GM12878 (cell line): ENCODE measurements at regions not wholly inside any gene's neighbourhood (a gene's known extent, or its start where the extent isn't known, plus 50 kb on each side); places are given as distances from the start of the nearest gene placed in this dataset.

Experiments used
- ATAC-seq: fragments of 200-7000 bp; cut with Tn5 transposase; 3 replicates; pipeline ENCODE4 v1.9.1; 2020; ENCODE audit warnings: mild to moderate bottlenecking, moderate library complexity
- BruUV-seq: library from RNA; stranded (reverse); fragments of 400-500 nt; replicated peaks from 2 replicates; lab custom pipeline; 2021; lab: Mats Ljungman, UMichigan
- CTCF ChIA-PET: fragments of 300-600 bp; sonication (Branson Sonifier 250); formaldehyde crosslinking; extraction: SDS; loops from one replicate; lab custom pipeline; 2021; ENCODE audit warnings: inconsistent platforms; lab: Yijun Ruan, JAX
- POLR2A ChIA-PET: fragments of 350-600 bp; formaldehyde crosslinking; extraction: SDS; loops from one replicate; lab custom pipeline; 2021; ENCODE audit warnings: inconsistent platforms; lab: Charles Lee
- RAD21 ChIA-PET: fragments of 300-600 bp; sonication (Branson Sonifier 250); formaldehyde crosslinking; loops from one replicate; lab custom pipeline; 2023; ENCODE audit warnings: antibody characterized with exemption; ENCODE audit not compliant: unreplicated experiment; lab: Charles Lee
- SMC1A ChIA-PET: fragments of 300-600 bp; sonication (Branson Sonifier 250); formaldehyde crosslinking; loops from one replicate; lab custom pipeline; 2023; ENCODE audit not compliant: unreplicated experiment, uncharacterized antibody; lab: Charles Lee
- DNase-seq: peaks from one replicate; pipeline ENCODE4 v3.0.0-alpha.2; 2011; ENCODE audit warnings: low read depth, low spot score
- FAIRE-seq: peaks from 3 replicates; lab custom pipeline; 2011; peaks lifted over from hg19 to GRCh38; lab: Jason Lieb, UNC
- H2AFZ ChIP-seq: 2 replicates; pipeline ENCODE4 v1.6.0; 2011; ENCODE audit warnings: low read depth, low read length, control low read depth; ENCODE audit not compliant: control insufficient read depth
- H3K27ac ChIP-seq: 2 replicates; pipeline ENCODE4 v1.5.1; 2011; ENCODE audit warnings: control low read depth; ENCODE audit not compliant: control insufficient read depth, insufficient read depth
- H3K27me3 ChIP-seq, 2 experiments: replicated peaks in 1 of 2; 2 replicates each; pipeline versions ENCODE4 v1.6.0 to v1.6.1; 2011; ENCODE audit warnings: low read length in 1 of 2; ENCODE audit not compliant: control insufficient read depth in 2 of 2, insufficient read depth in 2 of 2
- H3K36me3 ChIP-seq, 2 experiments: 2 replicates each; pipeline ENCODE4 v1.5.1; 2011; ENCODE audit warnings: low read length in 1 of 2; ENCODE audit not compliant: control insufficient read depth in 2 of 2, insufficient read depth in 2 of 2
- H3K4me1 ChIP-seq: 2 replicates; pipeline ENCODE4 v1.6.1; 2011; ENCODE audit warnings: mild to moderate bottlenecking, low read length, moderate library complexity, mixed read lengths; ENCODE audit not compliant: control insufficient read depth, insufficient read depth
- H3K4me2 ChIP-seq: 2 replicates; pipeline ENCODE4 v1.6.0; 2011; ENCODE audit warnings: control low read depth; ENCODE audit not compliant: control insufficient read depth, insufficient read depth
- H3K4me3 ChIP-seq: fragments of 200-600 bp; sonication (generic); 2 replicates; pipeline ENCODE4 v1.5.1; 2016
- H3K79me2 ChIP-seq: 2 replicates; pipeline ENCODE4 v1.6.0; 2011; ENCODE audit warnings: low read length; ENCODE audit not compliant: control insufficient read depth, insufficient read depth
- H3K9ac ChIP-seq: 2 replicates; pipeline ENCODE4 v1.8.0; 2011; ENCODE audit warnings: low read length, control low read depth, mixed read lengths; ENCODE audit not compliant: control insufficient read depth, insufficient read depth
- H3K9me3 ChIP-seq: replicated peaks from 3 replicates; pipeline ENCODE4 v1.5.1; 2011; ENCODE audit warnings: mild to moderate bottlenecking, low read length; ENCODE audit not compliant: control insufficient read depth, insufficient read depth
- H4K20me1 ChIP-seq: 2 replicates; pipeline ENCODE4 v1.6.0; 2011; ENCODE audit not compliant: control insufficient read depth, insufficient read depth
- ZNF622 ChIP-seq: fragments of 450-650 bp; IDR thresholded peaks from 2 replicates; pipeline ENCODE4 v1.6.1; 2017; ENCODE audit warnings: mild to moderate bottlenecking, inconsistent platforms
- WGBS: methylation state at CpG from one replicate; pipeline ENCODE4 v1.1.6; 2016; ENCODE audit warnings: low lambda C conversion rate; ENCODE audit not compliant: insufficient replicate concordance, insufficient coverage; ENCODE audit errors: missing lambda C conversion rate; 5-methylcytosine and 5-hydroxymethylcytosine counted together
- in situ Hi-C: fragments of 300-500 bp; cut with MboI; formaldehyde crosslinking; loops from 9 replicates; pipeline ENCODE4 v1.14.3; 2018; ENCODE audit warnings: mixed read lengths
- intact Hi-C: fragments of 100-400 bp; cut with micrococcal nuclease; formaldehyde crosslinking; loops from one replicate; pipeline ENCODE4 v1.14.2; 2022; ENCODE audit not compliant: unreplicated experiment
- TF ChIP-seq, protein P1 (sequence below): fragments of 450-650 bp; IDR thresholded peaks from 2 replicates; pipeline ENCODE4 v1.6.1; 2017; ENCODE audit warnings: mild to moderate bottlenecking
- TF ChIP-seq, protein P2 (sequence below): IDR thresholded peaks from 2 replicates; pipeline ENCODE4 v1.6.1; 2012; ENCODE audit warnings: low read depth, low read length, improper control_type of control experiment

DNA sequence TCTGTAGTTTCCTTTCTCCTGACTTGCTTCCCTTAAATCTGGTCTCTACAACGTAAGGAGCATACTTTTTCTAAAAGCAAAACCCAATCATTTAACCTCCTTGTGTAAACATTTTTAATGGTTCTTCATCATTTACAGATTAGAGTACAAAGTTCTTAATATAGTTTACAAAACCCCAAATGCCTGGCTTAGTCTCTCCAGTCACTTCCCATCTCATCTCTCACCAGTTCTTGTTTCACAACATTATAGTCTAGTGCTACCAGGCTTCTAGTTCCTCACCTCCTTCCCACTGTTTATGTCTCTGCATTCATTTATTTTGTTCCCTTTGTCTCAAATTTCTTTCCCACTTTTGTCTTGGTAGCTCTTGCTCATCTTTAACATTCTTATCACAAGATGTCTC is 168.4 kb downstream of the FASLG start:
- Histone ChIP-seq H3K4me1 (0 out of 2 replicates have a peak, but pooled peaks cover 4% of the 10 kb centered on the region), H3K27ac (no peak overlapping the region), H3K79me2 (no peaks in the 10 kb centered on the region), H3K9ac (no peak overlapping the region), H3K9me3 (no peaks in the 10 kb centered on the region), H3K4me2 (no peak overlapping the region), H3K27me3 (no peaks in the 10 kb centered on the region), H3K4me3 (no peak overlapping the region), H3K36me3 (no peaks in the 10 kb centered on the region), H2AFZ (no peak overlapping the region), H4K20me1 (no peaks in the 10 kb centered on the region)
- no peak for ATAC-seq
- ChIA-PET RAD21 (interaction anchor here (0.6 to 7.2 kb wide), 9 partner anchors 9 to 593 kb away, joined by 3 to 245 read pairs (median 7); partner anchors contain the start of gene TNFSF4), SMC1A (interaction anchor here (0.9 to 10.5 kb wide), 20 partner anchors 11 to 997 kb away, joined by 3 to 316 read pairs (median 9); partner anchors contain the start of genes CENPL, DARS2 and TNFSF4), POLR2A (interaction anchor here (1.3 to 1.5 kb wide), 2 partner anchors 375 to 649 kb away, joined by 3 read pairs; no protein-coding TSS in a partner anchor), CTCF (interaction anchor here (0.7 to 14.9 kb wide), 16 partner anchors 10 to 603 kb away, joined by 3 to 414 read pairs (median 10); partner anchors contain the start of gene TNFSF4)
- no TSS peak for BruUV-seq
- in situ Hi-C loops, result no loop called here
- WGBS, result 79% methylated on average over 1 of the region's 1 CpG
- TF ChIP-seq, protein P1, sequence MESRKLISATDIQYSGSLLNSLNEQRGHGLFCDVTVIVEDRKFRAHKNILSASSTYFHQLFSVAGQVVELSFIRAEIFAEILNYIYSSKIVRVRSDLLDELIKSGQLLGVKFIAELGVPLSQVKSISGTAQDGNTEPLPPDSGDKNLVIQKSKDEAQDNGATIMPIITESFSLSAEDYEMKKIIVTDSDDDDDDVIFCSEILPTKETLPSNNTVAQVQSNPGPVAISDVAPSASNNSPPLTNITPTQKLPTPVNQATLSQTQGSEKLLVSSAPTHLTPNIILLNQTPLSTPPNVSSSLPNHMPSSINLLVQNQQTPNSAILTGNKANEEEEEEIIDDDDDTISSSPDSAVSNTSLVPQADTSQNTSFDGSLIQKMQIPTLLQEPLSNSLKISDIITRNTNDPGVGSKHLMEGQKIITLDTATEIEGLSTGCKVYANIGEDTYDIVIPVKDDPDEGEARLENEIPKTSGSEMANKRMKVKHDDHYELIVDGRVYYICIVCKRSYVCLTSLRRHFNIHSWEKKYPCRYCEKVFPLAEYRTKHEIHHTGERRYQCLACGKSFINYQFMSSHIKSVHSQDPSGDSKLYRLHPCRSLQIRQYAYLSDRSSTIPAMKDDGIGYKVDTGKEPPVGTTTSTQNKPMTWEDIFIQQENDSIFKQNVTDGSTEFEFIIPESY, result no peak
- TF ChIP-seq, protein P2, sequence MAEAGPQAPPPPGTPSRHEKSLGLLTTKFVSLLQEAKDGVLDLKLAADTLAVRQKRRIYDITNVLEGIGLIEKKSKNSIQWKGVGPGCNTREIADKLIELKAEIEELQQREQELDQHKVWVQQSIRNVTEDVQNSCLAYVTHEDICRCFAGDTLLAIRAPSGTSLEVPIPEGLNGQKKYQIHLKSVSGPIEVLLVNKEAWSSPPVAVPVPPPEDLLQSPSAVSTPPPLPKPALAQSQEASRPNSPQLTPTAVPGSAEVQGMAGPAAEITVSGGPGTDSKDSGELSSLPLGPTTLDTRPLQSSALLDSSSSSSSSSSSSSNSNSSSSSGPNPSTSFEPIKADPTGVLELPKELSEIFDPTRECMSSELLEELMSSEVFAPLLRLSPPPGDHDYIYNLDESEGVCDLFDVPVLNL, result no peak
- TF ChIP-seq ZNF622, result no peak
- intact Hi-C loops, result no loop called here
- FAIRE-seq, result no peak
- no peak for DNase-seq
